GM18499 (cell line): ENCODE measurements at regions not wholly inside any gene's neighbourhood (a gene's known extent, or its start where the extent isn't known, plus 50 kb on each side); places are given as distances from the start of the nearest gene placed in this dataset.

ENCODE experiments used
- ATAC-seq: cut with Tn5 transposase; IDR thresholded peaks from one replicate; pipeline ENCODE4 v1.9.1; 2021; ENCODE audit warnings: moderate number of reproducible peaks; ENCODE audit not compliant: insufficient read depth, unreplicated experiment

DNA sequence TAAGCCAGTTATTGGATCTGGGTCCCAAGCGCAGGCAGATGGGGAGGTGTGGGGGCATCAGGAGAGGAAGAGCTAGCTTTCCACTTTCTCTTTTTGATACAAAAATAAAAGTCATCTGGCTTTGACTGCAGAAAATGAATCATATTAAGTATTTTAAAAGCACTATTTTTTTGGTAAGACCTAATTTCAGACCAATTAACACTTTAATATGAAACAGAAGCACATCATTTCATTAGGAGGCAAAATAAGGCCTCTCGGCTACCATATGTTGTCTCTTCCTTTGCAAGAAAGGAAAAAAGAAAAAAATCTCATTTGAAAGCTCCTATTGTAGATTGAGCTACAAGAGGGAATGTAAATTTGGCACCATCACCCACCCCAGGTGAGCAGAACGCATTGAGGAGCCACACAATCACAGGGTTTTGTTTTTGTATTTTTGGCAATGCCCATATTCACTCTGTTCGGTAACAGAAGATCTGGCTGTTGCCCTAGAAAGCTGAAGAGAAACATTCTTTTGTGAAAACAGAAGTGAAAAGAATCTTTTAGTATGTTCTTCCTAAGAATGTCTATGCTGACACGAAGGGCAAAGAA is 390.7 kb upstream of the ETAA1 start:
- ATAC-seq: no peak

DNA sequence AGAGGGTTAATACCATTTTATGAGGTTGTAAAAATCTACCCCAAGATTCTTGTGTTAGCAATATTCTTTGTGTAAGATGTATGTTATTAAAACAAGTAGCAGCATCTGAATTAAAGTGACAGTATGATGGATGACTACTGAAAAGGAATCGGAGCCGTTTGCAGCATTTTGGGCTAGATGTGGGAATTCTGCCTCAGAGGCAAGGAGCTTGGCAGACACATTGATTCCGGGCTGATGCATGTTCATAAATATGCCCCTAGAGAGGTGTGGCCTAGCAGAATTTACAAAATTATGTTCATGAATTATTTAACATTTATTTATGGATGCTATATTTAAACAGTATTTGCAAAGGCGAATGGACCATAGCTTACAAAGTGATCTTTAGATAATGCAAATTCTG is 389.0 kb upstream of the ETAA1 start:
- no peak for ATAC-seq

DNA sequence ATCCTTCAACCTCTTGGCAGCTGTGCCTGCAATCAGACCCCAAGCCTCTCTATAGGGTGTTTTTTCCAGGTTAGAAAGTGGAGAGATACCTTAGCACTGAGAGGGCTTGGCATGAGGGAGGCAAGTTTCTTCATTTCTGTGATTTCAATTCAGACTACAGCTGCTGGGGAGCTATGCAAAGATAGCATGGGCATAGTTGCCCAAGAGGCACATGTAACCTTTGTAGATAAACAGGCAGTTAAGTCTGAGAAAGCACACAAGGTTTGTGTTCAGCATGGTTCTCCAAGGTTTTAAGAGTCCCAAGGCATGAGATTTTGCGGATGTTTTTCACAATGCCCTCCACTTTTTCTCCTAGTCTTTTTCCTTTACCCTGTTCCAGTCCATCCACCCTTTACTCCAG is 385.0 kb upstream of the ETAA1 start:
- no peak for ATAC-seq

DNA sequence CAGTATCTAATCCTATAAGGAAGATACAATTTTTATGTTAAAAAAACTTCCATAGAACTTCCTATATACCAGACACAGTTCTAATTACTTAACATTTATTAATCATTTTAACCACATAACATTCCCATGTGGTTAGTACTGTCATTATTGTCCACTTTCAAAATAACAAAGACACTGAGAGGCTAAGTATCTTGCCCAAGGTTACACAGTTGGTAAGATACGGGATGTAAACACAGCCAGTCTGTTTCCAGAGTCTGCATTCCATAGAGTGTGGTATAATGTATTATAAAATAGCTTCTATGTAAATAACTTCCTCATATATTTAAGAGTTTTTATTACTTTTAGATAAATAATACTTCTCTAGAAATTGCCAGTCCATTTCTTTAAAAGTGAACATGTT is 383.3 kb upstream of the ETAA1 start:
- no peak for ATAC-seq

DNA sequence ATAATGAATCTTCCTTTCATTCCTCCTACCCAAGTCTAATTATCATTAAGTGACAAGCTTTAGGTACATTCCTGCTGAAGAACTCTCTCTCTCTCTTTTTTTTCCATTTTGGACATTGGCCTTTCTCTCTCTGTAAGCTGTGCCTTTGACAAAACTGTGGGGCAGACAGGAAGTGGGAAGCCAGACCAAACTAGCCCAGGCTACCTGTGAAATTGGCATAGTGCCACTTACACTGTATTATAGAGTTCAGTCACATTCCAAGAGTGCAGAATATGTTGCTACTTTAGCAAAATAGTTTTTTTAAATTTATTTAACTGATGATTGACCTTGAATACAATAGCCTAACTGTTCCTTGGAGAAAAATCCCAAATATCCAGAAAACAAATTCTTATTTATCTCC is 381.5 kb upstream of the ETAA1 start:
- no peak for ATAC-seq

DNA sequence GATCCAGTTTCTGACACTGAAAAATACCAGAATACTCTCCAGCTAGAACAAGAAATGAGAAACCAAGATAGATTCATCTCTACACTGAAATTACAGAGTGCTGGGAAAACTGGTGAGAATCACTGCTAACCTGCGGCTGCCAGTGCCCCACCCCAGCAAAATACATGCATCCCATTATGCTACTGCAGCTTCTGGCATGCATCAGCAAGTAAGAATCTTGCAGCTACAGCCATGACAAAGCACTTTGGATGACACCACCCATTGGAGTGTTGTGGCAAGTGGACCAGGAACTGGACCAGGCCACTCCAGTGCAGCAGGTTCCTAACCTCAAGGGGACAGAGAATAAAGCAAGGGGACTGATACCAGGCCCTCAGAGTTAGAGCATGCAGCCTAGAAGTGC is 378.8 kb upstream of the ETAA1 start:
- ATAC-seq: no peak

DNA sequence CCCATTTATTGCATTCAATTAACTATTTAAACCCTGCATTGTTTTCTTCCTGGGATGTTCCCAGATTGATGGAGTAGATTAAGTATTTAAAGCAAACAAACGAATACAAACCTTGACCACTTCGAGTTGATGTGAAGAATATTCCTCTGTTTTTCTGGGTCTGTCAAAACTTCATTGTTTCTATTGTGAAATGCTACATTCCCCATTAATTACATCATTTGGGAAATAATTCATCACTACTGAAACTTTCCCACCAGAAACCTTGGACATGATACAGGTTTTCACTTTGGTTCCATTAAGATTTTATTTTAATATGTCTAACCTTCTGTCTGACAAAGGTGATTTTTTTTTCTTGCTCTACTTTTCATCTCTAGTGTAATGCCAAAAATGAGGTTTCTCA is 365.1 kb upstream of the ETAA1 start:
- ATAC-seq: no peak

DNA sequence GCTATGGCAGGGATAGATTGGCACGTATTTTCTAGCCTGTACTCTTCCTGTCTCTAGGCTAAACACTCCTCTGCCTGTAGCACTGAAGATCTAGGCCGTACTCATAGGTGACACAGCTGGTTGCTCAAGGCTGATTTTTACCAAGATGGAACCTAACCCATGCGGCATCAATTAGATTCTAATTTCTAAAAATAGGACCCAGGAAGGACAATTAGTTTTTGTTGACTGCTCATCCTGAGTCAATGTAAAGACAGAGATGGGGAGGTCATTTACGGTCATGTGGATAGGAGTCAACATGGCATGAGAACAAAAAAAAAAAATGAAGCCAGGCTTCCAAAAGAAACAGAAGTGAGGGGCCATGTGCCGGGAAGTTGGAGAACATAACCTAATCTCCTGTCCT is 360.7 kb upstream of the ETAA1 start:
- no peak for ATAC-seq

DNA sequence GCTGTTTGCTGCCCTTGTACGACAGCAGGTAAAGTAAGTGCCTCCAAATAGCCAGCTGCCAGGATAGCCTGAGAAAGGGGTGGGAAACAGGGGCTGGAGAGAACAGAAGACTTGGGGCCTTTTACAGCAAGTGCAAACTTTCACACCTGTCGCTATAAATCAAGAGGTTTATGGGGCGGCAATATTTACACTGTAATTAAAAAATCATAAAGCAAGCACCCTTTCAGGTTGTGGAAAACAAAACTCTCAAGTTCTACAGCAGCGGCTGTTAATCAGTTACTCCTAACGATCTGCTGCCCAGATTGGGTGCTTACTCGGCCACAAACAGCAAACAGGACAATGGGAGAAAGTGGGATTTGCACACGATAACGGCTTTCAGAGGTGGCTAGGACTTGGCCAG is 359.5 kb upstream of the ETAA1 start:
- no peak for ATAC-seq

DNA sequence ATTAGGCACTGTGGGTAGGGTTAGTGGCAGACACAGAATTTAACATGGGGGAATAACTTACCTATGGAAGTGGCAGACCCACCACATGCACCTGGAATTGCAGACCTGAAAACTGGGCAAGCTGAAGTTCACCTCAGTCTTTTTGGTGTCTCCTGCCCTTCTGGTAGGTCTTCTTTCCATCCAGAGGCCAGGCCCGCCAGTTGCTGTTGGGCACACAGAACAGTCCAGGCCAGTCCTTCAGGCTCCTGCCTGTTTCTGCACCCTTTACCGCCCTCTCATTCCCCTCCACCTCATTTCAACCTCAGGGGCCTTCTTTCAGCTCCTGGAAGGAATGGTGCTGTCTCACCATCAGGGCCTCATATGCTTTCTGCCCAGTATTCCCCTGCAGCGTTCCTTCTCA is 358.9 kb upstream of the ETAA1 start:
- no peak for ATAC-seq

DNA sequence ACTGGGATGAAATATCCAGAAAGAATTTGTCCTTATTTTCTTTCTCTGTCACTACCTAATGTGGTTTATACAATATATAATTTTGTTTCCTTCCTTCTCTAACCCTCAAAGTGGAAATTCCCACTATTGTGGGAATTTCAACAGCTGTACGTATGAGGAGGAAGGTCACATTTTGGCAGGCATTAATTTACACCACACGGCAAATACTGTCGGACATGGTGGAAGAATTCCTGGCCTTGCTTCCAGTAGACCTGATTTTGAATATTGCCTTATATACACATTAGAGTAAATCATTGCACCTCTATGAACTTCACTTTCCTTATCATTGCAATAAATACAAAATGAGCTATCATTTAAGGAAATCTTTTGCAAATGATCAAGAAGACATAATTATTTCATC is 358.1 kb upstream of the ETAA1 start:
- no peak for ATAC-seq

DNA sequence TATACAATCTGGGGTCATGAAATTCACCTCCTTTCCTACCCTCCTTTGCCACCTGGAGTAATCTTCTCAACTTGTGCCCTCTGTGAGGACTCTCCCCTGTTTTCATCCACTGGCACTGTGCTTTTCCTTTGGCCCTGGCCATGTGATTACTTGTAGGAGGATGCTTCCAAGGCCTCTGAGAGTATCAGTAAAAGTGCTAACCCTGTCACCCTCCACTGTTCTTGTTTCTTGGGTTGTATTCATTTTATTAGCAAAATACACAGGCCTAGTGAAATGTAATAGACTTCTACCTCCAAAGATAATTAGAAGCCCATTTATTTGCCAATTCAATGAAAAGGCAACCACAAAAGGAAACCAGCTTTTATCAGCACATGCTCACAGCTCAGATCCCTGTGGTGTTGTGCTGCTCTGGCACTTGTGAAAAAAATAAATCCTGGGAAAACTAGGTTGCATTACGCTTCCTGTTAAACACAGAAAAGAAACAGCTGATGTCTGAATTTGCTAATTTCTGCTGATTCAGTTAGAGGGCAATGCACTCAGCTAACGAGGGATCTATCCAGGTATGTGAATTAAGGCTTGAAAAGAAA is 357.5 kb upstream of the ETAA1 start:
- no peak for ATAC-seq

DNA sequence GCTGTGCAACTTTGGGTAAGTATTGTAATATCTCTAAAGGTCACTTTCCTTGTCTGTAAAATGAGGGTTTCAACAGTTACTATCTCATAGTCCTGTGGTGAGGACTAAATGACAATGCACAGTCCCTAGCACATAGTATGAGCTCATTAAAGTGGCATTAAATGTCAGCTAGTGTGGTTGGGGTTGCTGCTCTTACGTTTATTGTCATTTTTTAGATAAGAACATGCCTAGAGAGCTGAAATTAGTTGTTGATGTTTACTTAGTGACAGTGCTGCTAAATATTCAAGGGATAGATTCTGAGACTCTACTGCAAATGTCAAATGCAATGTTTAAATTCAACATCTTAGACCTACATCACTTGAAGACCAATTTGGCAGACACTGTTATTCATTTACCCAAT is 356.1 kb upstream of the ETAA1 start:
- ATAC-seq: no peak

DNA sequence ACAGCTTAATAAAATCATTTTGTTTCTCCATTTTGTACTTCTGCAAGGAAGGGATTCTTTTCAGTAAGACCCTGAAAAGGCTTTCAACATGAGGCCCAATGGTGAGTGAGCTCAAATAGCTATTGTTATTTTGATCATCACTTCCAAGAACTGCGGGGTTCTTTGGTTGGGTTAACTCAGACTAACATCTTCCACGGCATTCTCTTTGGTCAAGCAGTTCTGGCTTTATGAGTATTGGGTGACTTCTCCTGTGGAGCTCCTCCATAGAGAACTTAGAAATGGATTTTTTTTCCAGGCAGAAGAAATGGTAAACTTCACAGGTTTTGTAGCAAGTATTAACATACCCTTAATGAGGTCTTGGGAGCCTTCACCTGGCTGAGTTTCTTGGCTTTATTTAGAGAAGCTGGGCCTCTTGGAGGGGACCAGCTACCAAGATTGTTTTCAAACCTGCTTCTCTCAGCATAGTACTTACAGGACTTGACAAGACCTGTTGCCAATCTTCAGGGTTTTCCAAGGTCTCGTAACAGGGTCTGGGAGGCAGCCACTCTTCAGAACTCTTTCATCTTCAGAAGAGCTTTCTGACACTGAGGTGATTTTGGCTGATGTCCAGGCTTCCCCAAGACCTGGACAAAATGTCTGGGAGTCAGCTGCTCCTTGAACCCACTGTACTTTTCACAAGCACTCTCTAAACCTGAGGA is 353.2 kb upstream of the ETAA1 start:
- no peak for ATAC-seq

DNA sequence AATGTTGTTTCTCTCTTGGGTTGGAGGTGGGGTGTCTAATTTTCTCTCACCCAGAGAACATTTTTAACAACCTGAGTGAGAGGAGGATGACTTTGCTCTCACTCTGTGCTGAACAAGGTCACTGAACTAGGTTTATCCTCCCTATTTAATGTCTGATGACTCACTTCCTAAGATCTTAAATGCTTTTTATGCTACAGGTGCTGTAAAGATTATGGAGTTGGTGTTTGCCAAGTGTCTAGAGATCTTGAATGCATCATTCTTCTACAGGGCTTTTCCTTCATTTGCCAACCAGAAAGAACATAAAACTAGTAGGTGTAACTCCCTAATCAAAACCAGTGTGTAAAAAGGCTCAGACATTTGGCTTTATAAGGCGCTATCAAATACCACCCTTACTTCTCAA is 350.5 kb upstream of the ETAA1 start:
- no peak for ATAC-seq

DNA sequence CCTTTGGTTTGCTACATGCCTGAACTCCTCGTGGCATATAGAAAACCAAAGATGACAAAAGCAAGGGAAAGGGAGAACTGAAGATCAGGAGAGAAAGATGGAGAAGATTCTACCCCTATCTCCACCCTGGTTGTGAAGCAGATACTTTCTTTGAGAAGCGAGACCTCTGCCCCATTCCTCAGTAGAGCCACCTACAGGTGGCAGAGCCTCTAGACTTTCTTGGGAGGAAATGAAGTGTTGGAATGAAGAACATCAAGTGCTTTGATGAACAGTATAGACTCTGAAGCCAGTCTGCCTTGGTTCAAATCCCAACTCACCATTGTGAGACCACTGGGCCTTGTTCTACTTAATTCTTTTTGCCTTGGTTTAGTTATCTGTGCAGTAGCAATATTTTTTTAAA is 348.8 kb upstream of the ETAA1 start:
- no peak for ATAC-seq

DNA sequence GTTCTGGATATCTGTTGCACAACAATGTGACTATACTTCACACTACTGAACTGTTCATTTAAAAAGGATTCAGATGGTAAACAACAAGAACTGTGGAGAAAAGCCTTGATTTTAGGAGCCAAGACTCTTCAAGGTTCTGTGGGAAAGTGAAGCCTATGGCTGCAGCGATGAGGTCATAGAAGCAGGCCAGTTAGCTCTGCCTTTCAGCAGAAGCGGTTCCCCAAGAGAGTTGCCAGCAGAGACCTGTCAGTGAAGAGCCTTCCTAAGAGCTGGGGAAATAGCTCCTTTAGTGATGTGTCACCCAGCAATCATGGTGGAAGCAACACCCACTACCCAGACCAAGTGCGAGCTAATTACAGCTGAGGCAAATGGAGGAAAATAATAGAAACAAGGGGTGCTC is 346.5 kb upstream of the ETAA1 start:
- no peak for ATAC-seq

DNA sequence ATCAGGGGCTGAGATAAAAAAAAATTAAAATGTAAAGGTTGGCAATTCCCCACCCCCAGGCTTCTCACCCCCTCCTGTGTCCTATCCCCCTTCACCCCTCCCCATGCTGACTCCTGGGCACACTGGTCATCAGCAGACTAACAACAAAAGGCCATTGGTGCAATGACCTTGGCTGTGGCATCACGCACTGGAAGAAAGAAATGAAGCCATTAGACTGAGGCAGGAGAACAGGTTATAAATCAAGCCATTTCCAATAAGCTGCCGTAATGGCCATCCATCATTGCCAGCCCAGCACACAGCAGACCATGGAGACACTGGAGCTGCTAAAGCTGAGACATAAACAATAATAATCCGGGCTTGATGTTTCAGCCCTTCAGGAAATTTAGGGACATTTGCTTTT is 342.4 kb upstream of the ETAA1 start:
- ATAC-seq: no peak

DNA sequence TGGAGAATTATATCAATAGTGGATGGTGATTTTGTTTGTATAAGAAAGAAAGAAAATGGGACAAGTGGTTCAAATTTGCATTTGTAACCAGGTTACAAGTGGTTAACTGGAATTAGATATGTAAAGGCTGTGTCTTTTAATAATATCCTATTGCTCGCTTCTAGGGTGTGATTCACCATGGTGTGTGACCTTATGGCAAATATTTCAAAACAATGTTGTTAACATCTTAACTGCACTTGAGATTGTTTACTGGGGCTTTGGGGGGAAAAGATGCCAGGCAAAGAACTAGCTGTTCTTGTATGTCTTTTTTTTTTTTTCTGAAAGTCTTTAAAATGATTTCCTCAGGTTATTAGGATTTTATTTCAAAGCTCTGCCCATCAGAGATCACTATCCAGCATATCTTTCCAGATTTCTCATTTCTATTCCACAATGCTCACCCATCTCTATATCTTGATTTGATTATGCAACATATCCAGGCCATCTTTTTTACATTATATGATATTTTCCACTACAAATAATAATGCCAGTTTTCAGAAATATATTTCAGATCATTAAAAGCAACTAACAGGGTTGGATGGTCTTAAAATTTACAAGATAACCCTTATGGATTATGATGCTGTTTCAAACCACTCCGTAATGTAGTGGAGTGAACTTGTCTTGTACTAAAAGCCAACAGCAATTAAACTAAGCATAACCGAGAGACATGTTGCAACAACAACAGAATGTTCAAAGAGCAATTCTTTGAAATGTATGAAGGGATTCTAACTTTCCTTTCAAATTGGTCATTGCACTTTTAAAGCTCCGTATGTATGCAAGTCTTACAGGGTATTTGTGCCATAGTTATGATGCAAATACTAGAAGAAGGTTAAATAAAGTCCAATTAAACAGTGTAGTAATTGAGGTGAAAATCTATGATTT is 341.5 kb upstream of the ETAA1 start:
- no peak for ATAC-seq

DNA sequence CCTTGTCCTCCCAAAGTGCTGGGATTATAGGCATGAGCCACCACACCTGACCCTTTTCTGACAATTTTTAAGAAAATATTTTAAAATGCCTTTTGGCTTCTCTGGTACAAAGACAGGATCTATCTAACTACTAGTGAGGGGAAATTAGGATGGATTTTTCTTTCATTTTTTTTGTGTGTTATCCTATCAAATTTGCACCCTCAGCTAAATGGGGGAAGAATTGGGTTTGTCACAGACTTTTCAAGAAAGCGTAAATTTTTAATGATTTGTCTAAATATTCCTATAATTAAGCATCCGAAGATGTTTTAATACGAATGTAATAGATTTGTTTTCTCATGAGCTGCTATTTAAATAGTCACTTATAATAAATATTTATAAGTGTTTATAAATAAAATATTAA is 340.0 kb upstream of the ETAA1 start:
- no peak for ATAC-seq
